ENCODE measurements at regions not wholly inside any gene's neighbourhood (a gene's known extent, or its start where the extent isn't known, plus 50 kb on each side); places are given as distances from the start of the nearest gene placed in this dataset.

DNA sequence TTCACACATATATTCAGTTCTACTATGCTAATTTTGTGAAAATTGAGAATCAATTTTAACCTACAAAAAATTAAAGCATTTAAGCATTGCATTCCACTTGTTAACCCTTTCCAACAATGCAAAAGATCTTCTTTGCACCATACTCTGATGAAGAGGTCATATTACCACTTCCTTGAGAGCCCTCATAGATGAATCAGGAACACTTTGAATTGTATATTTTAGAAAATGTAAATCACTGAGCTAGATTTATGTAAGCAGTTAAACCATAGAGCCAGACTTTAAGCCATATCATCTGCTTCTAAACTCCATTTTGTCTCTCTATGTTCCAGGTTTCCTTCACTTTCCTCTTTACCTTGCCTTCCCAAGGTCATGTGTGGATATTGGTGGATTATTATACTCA, 56.5 kb upstream of the CDH18 start:
- TF ChIP-seq, protein P1, sequence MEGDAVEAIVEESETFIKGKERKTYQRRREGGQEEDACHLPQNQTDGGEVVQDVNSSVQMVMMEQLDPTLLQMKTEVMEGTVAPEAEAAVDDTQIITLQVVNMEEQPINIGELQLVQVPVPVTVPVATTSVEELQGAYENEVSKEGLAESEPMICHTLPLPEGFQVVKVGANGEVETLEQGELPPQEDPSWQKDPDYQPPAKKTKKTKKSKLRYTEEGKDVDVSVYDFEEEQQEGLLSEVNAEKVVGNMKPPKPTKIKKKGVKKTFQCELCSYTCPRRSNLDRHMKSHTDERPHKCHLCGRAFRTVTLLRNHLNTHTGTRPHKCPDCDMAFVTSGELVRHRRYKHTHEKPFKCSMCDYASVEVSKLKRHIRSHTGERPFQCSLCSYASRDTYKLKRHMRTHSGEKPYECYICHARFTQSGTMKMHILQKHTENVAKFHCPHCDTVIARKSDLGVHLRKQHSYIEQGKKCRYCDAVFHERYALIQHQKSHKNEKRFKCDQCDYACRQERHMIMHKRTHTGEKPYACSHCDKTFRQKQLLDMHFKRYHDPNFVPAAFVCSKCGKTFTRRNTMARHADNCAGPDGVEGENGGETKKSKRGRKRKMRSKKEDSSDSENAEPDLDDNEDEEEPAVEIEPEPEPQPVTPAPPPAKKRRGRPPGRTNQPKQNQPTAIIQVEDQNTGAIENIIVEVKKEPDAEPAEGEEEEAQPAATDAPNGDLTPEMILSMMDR (conservative IDR thresholded peaks at IDR 0.05): no peak
- no peak for TF ChIP-seq ZFX (IDR thresholded peaks at IDR 0.05)
- no peak overlapping the region for H3K27ac ChIP-seq

DNA sequence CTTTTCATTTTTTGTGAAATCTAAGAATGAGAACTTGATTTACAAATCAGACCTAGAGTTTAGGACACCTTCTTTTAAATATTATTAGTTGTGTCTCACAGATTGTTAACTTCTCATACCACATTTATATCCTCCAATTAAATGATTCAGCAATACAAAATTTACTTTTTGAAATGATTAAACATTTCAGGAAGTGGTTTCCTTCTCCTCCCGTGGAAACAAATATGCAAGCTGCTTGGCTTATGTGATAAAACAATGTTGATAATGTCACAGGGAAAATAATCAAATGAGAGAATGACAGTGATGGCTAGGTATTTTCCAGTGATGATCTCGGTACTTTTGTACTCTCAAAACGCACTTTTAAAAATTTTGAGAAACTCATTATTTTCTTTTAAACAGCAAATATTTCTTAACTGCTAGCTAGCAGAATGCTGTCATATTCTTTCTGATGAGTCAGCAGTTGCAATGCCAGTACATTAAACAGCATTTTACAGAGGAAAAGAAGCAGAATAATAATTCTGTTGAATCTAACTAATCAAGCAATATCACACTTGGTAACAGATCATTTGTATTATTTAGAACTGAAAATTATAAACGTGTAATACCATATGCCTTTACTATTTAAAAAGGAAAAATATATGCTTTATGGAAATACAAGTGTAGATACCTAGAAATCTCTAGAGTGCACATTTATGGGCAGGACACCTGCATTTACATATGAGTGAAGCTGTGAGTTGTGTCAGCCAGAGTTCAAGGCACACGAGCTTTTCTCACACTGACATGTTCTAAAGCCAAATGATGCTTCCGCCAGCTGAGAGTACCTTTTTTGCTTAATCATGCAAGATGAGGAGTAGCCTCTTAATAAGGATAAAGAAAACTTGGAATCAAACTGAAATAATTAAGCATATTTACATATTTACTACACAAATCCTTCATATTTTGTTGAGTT, 53.6 kb upstream of the CDH18 start:
- no peak overlapping the region for H3K27ac ChIP-seq
- TF ChIP-seq ZFX (IDR thresholded peaks at IDR 0.05): no peak
- TF ChIP-seq, protein P1 (conservative IDR thresholded peaks at IDR 0.05): no peak

DNA sequence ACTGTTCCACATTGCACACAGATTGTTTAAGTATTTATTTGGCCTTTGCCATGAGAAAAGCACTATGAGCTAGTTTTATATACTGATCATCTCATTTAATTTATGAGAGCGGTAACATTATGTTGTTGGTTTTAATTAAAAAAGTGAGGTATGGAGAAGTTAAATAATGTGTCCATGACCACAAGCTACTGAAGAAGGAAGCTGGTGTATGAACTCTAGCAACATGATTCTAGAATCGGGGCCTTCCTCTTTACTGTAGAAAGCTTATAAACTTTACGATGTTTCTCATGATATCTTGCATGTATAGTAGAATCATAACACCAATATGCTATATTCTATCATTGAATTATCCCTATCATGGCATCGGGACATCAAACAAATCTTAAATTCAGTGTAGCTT, 52.9 kb upstream of the CDH18 start:
- no peak overlapping the region for H3K27ac ChIP-seq
- no peak for TF ChIP-seq ZFX (IDR thresholded peaks at IDR 0.05)
- TF ChIP-seq, protein P1 (conservative IDR thresholded peaks at IDR 0.05): no peak

Measured in C4-2B (cell line).